Suprapubic skin (tissue), 4 donors: ENCODE measurements at regions not wholly inside any gene's neighbourhood (a gene's known extent, or its start where the extent isn't known, plus 50 kb on each side); places are given as distances from the start of the nearest gene placed in this dataset.

Experiments used
- DNase-seq, 2 donors: peaks; one replicate each; pipeline ENCODE4 v3.0.0-alpha.2; 2019; ENCODE audit warnings: low spot score in 2 of 2
- H3K27ac ChIP-seq: fragments of 200-600 bp; sonication (generic); one replicate; pipeline ENCODE4 v1.5.1; 2019
- H3K27me3 ChIP-seq: fragments of 200-600 bp; sonication (generic); one replicate; pipeline ENCODE4 v1.5.1; 2019
- H3K36me3 ChIP-seq: fragments of 200-600 bp; sonication (generic); one replicate; pipeline ENCODE4 v1.5.1; 2019
- H3K4me1 ChIP-seq: fragments of 200-600 bp; sonication (generic); one replicate; pipeline ENCODE4 v1.5.1; 2019
- H3K4me3 ChIP-seq: fragments of 200-600 bp; sonication (generic); one replicate; pipeline ENCODE4 v1.5.1; 2019; ENCODE audit warnings: mild to moderate bottlenecking
- H3K9me3 ChIP-seq: fragments of 200-600 bp; sonication (generic); one replicate; pipeline ENCODE4 v1.5.1; 2019
- EP300 ChIP-seq: sonication (generic); formaldehyde crosslinking; IDR thresholded peaks from one replicate; pipeline ENCODE4 v1.6.1; 2017; ENCODE audit warnings: antibody characterized with exemption
- POLR2A ChIP-seq, 2 donors: fragments of 450-650 bp; IDR thresholded peaks; one replicate each; pipeline ENCODE4 v1.6.1; 2017; ENCODE audit warnings: antibody characterized with exemption in 2 of 2, mild to moderate bottlenecking in 2 of 2, moderate library complexity in 2 of 2
- POLR2AphosphoS5 ChIP-seq, 3 donors: sonication (generic); formaldehyde crosslinking; IDR thresholded peaks; one replicate each; pipeline ENCODE4 v1.6.1; 2017; ENCODE audit warnings: antibody characterized with exemption in 3 of 3
- WGBS: methylation state at CpG from one replicate; pipeline ENCODE4 v1.1.5; 2018; 5-methylcytosine and 5-hydroxymethylcytosine counted together
- TF ChIP-seq, protein P1 (sequence below), 2 donors: fragments of 200-600 bp in 1 of 2; fragments of 450-650 bp in 1 of 2; sonication (generic) in 1 of 2; IDR thresholded peaks; one replicate each; pipeline ENCODE4 v1.5.1; 2016 to 2019; ENCODE audit warnings: antibody characterized with exemption in 2 of 2, mild to moderate bottlenecking in 1 of 2, moderate library complexity in 1 of 2

DNA sequence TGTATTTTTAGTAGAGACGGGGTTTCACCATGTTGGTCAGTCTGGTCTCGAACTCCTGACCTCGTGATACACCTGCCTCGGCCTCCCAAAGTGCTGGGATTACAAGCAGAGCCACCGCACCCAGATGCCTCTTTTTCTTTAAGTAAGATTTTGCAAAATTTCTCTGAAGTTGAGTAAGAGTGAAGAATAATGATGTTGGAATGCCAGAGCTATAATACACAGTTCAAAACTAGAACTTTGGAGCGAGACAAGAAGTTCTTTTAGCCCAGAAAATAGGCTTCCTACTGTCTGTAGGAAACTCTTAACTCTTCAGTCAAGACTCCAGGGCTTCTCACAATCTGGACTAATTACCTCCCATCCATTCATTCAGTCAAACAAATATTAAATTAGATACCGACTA is 51.4 kb downstream of the MARCHF4 start:
- WGBS, result 92% methylated on average over 7 of the region's 7 CpGs
- DNase-seq, result no peak
- no peaks in the 10 kb centered on the region for H3K4me1 ChIP-seq
- no peaks in the 10 kb centered on the region for H3K9me3 ChIP-seq
- H3K36me3 ChIP-seq, result no peaks in the 10 kb centered on the region
- no peak overlapping the region for H3K4me3 ChIP-seq
- peaks cover 2% of the 10 kb centered on the region for H3K27me3 ChIP-seq
- H3K27ac ChIP-seq, result no peak overlapping the region
- TF ChIP-seq EP300, result no peak
- no peak for TF ChIP-seq POLR2AphosphoS5 (IDR thresholded peaks at IDR 0.05)
- no peak for TF ChIP-seq POLR2A (IDR thresholded peaks at IDR 0.05)
- TF ChIP-seq, protein P1, sequence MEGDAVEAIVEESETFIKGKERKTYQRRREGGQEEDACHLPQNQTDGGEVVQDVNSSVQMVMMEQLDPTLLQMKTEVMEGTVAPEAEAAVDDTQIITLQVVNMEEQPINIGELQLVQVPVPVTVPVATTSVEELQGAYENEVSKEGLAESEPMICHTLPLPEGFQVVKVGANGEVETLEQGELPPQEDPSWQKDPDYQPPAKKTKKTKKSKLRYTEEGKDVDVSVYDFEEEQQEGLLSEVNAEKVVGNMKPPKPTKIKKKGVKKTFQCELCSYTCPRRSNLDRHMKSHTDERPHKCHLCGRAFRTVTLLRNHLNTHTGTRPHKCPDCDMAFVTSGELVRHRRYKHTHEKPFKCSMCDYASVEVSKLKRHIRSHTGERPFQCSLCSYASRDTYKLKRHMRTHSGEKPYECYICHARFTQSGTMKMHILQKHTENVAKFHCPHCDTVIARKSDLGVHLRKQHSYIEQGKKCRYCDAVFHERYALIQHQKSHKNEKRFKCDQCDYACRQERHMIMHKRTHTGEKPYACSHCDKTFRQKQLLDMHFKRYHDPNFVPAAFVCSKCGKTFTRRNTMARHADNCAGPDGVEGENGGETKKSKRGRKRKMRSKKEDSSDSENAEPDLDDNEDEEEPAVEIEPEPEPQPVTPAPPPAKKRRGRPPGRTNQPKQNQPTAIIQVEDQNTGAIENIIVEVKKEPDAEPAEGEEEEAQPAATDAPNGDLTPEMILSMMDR (IDR thresholded peaks at IDR 0.05), result no peak

DNA sequence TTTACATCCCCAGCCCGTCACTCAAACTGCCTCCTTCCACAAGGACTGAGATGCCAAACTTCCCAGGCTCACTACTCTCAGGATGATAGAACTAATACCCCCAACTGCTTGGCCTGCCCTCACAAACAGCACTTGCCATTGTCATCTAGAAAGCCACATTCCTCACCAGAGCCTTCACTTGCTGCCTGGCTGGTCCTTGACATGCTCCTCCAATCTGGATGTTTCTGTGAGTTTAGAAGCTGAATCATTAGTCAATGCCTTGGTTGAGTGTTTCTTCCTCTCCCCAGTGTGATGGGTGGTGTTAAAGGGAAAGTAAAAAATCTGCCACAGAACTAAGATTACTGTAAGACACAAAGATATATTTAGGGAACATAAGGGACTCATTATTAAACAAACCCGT is 52.5 kb downstream of the MARCHF4 start:
- no peak for DNase-seq
- Histone ChIP-seq H3K27me3 (peaks cover 3% of the 10 kb centered on the region), H3K27ac (no peak overlapping the region), H3K36me3 (no peaks in the 10 kb centered on the region), H3K4me3 (no peak overlapping the region), H3K4me1 (no peaks in the 10 kb centered on the region), H3K9me3 (no peaks in the 10 kb centered on the region)
- TF ChIP-seq, protein P1 (IDR thresholded peaks at IDR 0.05), result no peak
- TF ChIP-seq POLR2A (IDR thresholded peaks at IDR 0.05) (no peak), POLR2AphosphoS5 (IDR thresholded peaks at IDR 0.05) (no peak), EP300 (no peak)
- WGBS, result 84% methylated on average over 2 of the region's 2 CpGs

DNA sequence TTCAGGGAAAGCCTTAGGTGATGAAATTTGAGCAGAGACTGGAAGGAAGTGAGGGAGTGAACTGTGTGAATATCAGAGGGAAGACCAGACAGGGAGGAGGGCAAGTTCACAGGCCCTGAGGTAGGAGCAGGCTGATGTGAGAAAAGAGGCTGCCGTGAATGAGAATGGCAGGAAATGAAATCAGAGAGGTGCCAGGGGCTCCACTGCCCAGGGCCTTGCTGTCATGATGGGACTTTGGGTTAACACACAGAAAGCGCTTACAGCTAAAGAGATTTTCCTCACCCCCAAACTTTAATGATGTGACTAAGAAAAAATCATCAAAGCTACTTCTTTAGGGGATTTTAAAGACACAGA is 53.8 kb downstream of the MARCHF4 start:
- DNase-seq, result no peak
- H3K27ac ChIP-seq, result no peak overlapping the region
- no peaks in the 10 kb centered on the region for H3K36me3 ChIP-seq
- WGBS, result 70% methylated on average over 2 of the region's 2 CpGs
- peaks cover 3% of the 10 kb centered on the region for H3K27me3 ChIP-seq
- no peak overlapping the region for H3K4me3 ChIP-seq
- H3K9me3 ChIP-seq, result no peaks in the 10 kb centered on the region
- H3K4me1 ChIP-seq, result no peaks in the 10 kb centered on the region
- TF ChIP-seq EP300, result no peak
- TF ChIP-seq POLR2AphosphoS5 (IDR thresholded peaks at IDR 0.05), result no peak
- TF ChIP-seq POLR2A (IDR thresholded peaks at IDR 0.05), result no peak
- TF ChIP-seq, protein P1 (IDR thresholded peaks at IDR 0.05), result no peak

DNA sequence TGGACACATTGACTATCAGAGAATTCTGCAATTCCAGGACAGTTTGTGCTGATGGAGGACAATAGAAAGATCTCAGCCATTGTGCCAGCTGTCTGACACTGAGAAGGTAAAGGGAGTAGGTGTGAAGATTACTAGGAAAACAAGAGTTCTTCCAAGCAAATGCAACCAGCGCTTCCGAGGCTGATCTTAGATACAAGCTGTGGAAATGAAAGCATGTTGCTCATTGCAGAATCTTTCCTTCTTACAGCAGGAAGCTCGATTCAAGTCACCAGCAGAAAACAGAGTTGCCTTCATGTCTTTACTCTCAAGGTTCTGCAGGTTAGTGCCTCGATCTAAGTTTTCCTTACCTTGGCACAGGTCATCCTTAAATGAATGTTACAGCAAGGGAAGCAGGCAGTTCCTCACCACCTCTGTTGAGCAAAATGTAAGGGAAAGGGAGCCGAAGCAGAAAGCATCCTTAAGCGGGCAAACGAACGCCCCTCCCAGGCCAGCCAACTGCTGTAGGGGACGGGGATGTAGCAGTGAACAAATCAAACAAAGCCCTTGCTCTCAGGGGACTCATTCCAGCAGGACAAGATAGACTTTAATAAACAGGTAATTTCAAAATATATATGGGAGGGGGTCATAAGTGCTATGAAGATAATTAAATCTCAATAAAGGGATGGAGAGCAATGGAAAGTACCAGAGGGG is 54.3 kb downstream of the MARCHF4 start:
- Histone ChIP-seq H3K27me3 (peaks cover 3% of the 10 kb centered on the region), H3K4me3 (no peak overlapping the region), H3K27ac (no peak overlapping the region), H3K9me3 (no peaks in the 10 kb centered on the region), H3K4me1 (no peaks in the 10 kb centered on the region), H3K36me3 (no peaks in the 10 kb centered on the region)
- WGBS, result 72% methylated on average over 9 of the region's 9 CpGs
- TF ChIP-seq, protein P1 (IDR thresholded peaks at IDR 0.05), result no peak
- no peak for TF ChIP-seq EP300
- TF ChIP-seq POLR2A (IDR thresholded peaks at IDR 0.05), result no peak
- no peak for TF ChIP-seq POLR2AphosphoS5 (IDR thresholded peaks at IDR 0.05)
- DNase-seq, result no peak

DNA sequence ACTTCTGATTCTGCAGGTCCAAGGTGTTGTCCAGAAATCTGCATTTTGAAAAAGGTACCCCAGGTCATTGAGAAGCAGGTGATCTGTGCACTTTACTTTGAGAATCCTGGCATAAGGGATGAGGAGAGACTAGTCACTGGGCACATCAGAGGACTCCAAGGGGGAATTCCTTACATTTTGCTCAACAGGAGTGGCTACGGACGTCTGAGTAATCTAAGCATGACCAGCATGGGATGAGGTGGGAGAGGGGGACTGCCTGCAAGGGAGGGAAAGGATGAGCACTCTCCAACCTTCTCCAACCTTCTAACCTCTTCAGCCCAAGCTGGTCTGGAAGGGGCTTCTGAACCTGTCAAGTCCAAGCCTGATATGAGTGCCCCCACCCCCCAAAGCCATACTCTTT is 55.5 kb downstream of the MARCHF4 start:
- no peak overlapping the region for H3K27ac ChIP-seq
- H3K36me3 ChIP-seq, result no peaks in the 10 kb centered on the region
- TF ChIP-seq POLR2AphosphoS5 (IDR thresholded peaks at IDR 0.05) (no peak), POLR2A (IDR thresholded peaks at IDR 0.05) (no peak), EP300 (no peak)
- TF ChIP-seq, protein P1 (IDR thresholded peaks at IDR 0.05), result no peak
- WGBS, result 78% methylated on average over 2 of the region's 2 CpGs
- no peak overlapping the region for H3K4me3 ChIP-seq
- no peak for DNase-seq
- H3K27me3 ChIP-seq, result peaks cover 3% of the 10 kb centered on the region
- no peaks in the 10 kb centered on the region for H3K9me3 ChIP-seq
- no peaks in the 10 kb centered on the region for H3K4me1 ChIP-seq
